HPDE6-E6E7 (cell line): ENCODE measurements at regions not wholly inside any gene's neighbourhood (a gene's known extent, or its start where the extent isn't known, plus 50 kb on each side); places are given as distances from the start of the nearest gene placed in this dataset.

ENCODE experiments used
- DNase-seq: peaks from one replicate; pipeline ENCODE4 v3.0.0; 2011; ENCODE audit warnings: missing footprints; ENCODE audit errors: extremely low spot score

DNA sequence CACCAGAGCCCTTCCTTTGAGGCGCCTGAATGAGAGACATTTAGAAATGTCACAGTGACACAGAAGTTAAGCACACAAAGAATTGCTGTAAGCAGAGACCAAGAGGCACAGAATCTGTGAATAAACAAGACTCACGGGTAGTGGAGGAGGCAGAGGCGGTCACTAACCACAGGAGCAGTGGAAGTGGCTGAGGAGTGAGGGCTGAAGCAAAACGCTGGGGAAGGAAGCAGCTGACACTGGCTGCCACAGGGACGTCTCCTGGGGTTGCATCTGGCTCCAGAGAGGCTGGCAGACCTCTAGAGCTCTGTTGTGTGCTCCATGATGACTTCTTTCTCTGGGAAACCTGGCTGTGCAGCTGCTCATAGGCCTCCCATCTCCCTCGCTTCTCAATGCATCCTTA, 65.0 kb upstream of the SLC2A12 start:
- no peak for DNase-seq

GRCh38 chr6:134115715-134116074, 63.3 kb upstream of the SLC2A12 start:
- DNase-seq = no peak

- no peak for DNase-seq
These were observed 62.7 kb upstream of the SLC2A12 start for GRCh38 chr6:134114918-134115714.

GRCh38 chr6:134114489-134114888, 62.1 kb upstream of the SLC2A12 start:
- DNase-seq = no peak

- no peak for DNase-seq
These were observed 59.3 kb upstream of the SLC2A12 start for GRCh38 chr6:134111726-134112125.

GRCh38 chr6:134111062-134111677, 58.7 kb upstream of the SLC2A12 start:
- peak; percentile 35 for DNase-seq

- DNase-seq = no peak
These were observed 54.3 kb upstream of the SLC2A12 start for GRCh38 chr6:134106702-134107101.

GRCh38 chr6:134105940-134106339, 53.5 kb upstream of the SLC2A12 start:
- DNase-seq = no peak

GRCh38 chr6:134103006-134103405, 50.6 kb upstream of the SLC2A12 start:
- no peak for DNase-seq
